ENCODE measurements at regions not wholly inside any gene's neighbourhood (a gene's known extent, or its start where the extent isn't known, plus 50 kb on each side); places are given as distances from the start of the nearest gene placed in this dataset.
"Not testable (repeated sequence)": the region's sequence is repeated elsewhere in the genome, so short reads cannot be mapped to it uniquely, and the experiment has no call there.

GRCh38 chr5:85395526-85395925 is 1010.8 kb upstream of the EDIL3 start:
- no peak for DNase-seq (ENCODE audit: low read depth in 2 of 2)

GRCh38 chr5:85397451-85397850 is 1012.8 kb upstream of the EDIL3 start:
- DNase-seq (ENCODE audit: low read depth in 2 of 2): no peak

- no peak for DNase-seq (ENCODE audit: low read depth in 2 of 2)
Measured at GRCh38 chr5:85428426-85428934, 1043.8 kb upstream of the EDIL3 start.

- DNase-seq (ENCODE audit: low read depth in 2 of 2): not testable (repeated sequence)
Measured at GRCh38 chr5:85431726-85432125, 1047.0 kb upstream of the EDIL3 start.

- DNase-seq (ENCODE audit: low read depth in 2 of 2): no peak
Measured at GRCh38 chr5:85441156-85441555, 1056.5 kb upstream of the EDIL3 start.

- no peak for DNase-seq (ENCODE audit: low read depth in 2 of 2)
Measured at GRCh38 chr5:85441853-85442252, 1057.2 kb upstream of the EDIL3 start.

- no peak for DNase-seq (ENCODE audit: low read depth in 2 of 2)
Measured at GRCh38 chr5:85452322-85453025, 1067.8 kb upstream of the EDIL3 start.

- DNase-seq (ENCODE audit: low read depth in 2 of 2): no peak
Measured at GRCh38 chr5:85453026-85453349, 1068.3 kb upstream of the EDIL3 start.

GRCh38 chr5:85458319-85458718 is 1073.6 kb upstream of the EDIL3 start:
- DNase-seq (ENCODE audit: low read depth in 2 of 2): no peak

GRCh38 chr5:85462957-85463356 is 1078.3 kb upstream of the EDIL3 start:
- DNase-seq (ENCODE audit: low read depth in 2 of 2): no peak

GRCh38 chr5:85466423-85466822 is 1081.7 kb upstream of the EDIL3 start:
- DNase-seq (ENCODE audit: low read depth in 2 of 2): no peak

- no peak for DNase-seq (ENCODE audit: low read depth in 2 of 2)
Measured at GRCh38 chr5:85472749-85473148, 1088.1 kb upstream of the EDIL3 start.

- not testable (repeated sequence) for DNase-seq (ENCODE audit: low read depth in 2 of 2)
Measured at GRCh38 chr5:85475151-85475550, 1090.5 kb upstream of the EDIL3 start.

- no peak for DNase-seq (ENCODE audit: low read depth in 2 of 2)
Measured at GRCh38 chr5:85476617-85477016, 1091.9 kb upstream of the EDIL3 start.

GRCh38 chr5:85479849-85480248 is 1095.2 kb upstream of the EDIL3 start:
- no peak for DNase-seq (ENCODE audit: low read depth in 2 of 2)

GRCh38 chr5:85484982-85485574 is 1100.4 kb upstream of the EDIL3 start:
- DNase-seq (ENCODE audit: low read depth in 2 of 2): no peak

- no peak for DNase-seq (ENCODE audit: low read depth in 2 of 2)
Measured at GRCh38 chr5:85488295-85488694, 1103.6 kb upstream of the EDIL3 start.

GRCh38 chr5:85500869-85501268 is 1116.2 kb upstream of the EDIL3 start:
- DNase-seq (ENCODE audit: low read depth in 2 of 2): no peak

GRCh38 chr5:85512896-85513295 is 1104.8 kb upstream of the COX7C start:
- DNase-seq (ENCODE audit: low read depth in 2 of 2): no peak

GRCh38 chr5:85515588-85515987 is 1102.2 kb upstream of the COX7C start:
- DNase-seq (ENCODE audit: low read depth in 2 of 2): no peak

- no peak for DNase-seq (ENCODE audit: low read depth in 2 of 2)
Measured at GRCh38 chr5:85517386-85517785, 1100.4 kb upstream of the COX7C start.

- DNase-seq (ENCODE audit: low read depth in 2 of 2): no peak
Measured at GRCh38 chr5:85533341-85534047, 1084.2 kb upstream of the COX7C start.

GRCh38 chr5:85538362-85538761 is 1079.4 kb upstream of the COX7C start:
- no peak for DNase-seq (ENCODE audit: low read depth in 2 of 2)

Data from fibroblast of skin of left quadriceps (primary cell).